IMR-90 (cell line): ENCODE measurements at regions not wholly inside any gene's neighbourhood (a gene's known extent, or its start where the extent isn't known, plus 50 kb on each side); places are given as distances from the start of the nearest gene placed in this dataset.

ENCODE experiments used
- ATAC-seq: fragments of 200-7000 bp; cut with Tn5 transposase; 2 replicates; pipeline ENCODE4 v1.9.1; 2020; ENCODE audit warnings: low read depth, mild to moderate bottlenecking, moderate library complexity
- BruUV-seq: library from RNA; stranded (reverse); fragments of 400-500 nt; replicated peaks from 2 replicates; lab custom pipeline; 2021; lab: Mats Ljungman, UMichigan
- CTCF ChIA-PET: fragments of 300-600 bp; formaldehyde crosslinking; extraction: SDS; loops from one replicate; lab custom pipeline; 2021; ENCODE audit warnings: antibody characterized with exemption; lab: Yijun Ruan, JAX
- POLR2A ChIA-PET: fragments of 300-600 bp; sonication (Branson Sonifier 250); formaldehyde crosslinking; loops from one replicate; lab custom pipeline; 2022; ENCODE audit warnings: antibody characterized with exemption; ENCODE audit not compliant: unreplicated experiment; lab: Charles Lee
- DNase-seq: peaks from one replicate; pipeline ENCODE4 v3.0.0; 2013
- H2AFZ ChIP-seq: replicated peaks from 2 replicates; pipeline ENCODE3; 2013; ENCODE audit warnings: low read length, mild to moderate bottlenecking; ENCODE audit not compliant: poor library complexity
- H2AK5ac ChIP-seq: 2 replicates; pipeline ENCODE4 v1.6.1; 2013; ENCODE audit warnings: low read depth, low read length, inconsistent platforms
- H2AK9ac ChIP-seq: replicated peaks from 2 replicates; pipeline ENCODE3; 2013; ENCODE audit warnings: mild to moderate bottlenecking, low read depth, low read length, moderate library complexity; ENCODE audit not compliant: poor library complexity
- H2BK120ac ChIP-seq: 2 replicates; pipeline ENCODE4 v1.6.1; 2013; ENCODE audit warnings: low read depth, low read length, inconsistent platforms
- H2BK15ac ChIP-seq: 3 replicates; pipeline ENCODE4 v1.6.1; 2013; ENCODE audit warnings: low read depth, low read length, inconsistent platforms
- H2BK20ac ChIP-seq: 2 replicates; pipeline ENCODE4 v1.6.1; 2013; ENCODE audit warnings: low read depth, mild to moderate bottlenecking, inconsistent platforms, low read length, moderate library complexity
- H2BK5ac ChIP-seq: 2 replicates; pipeline ENCODE4 v1.6.1; 2013; ENCODE audit warnings: mild to moderate bottlenecking, low read depth, low read length, inconsistent platforms; ENCODE audit not compliant: poor library complexity, severe bottlenecking
- H3K14ac ChIP-seq: replicated peaks from 2 replicates; pipeline ENCODE4 v1.6.1; 2013; ENCODE audit warnings: low read depth, low read length, inconsistent platforms
- H3K18ac ChIP-seq: 2 replicates; pipeline ENCODE4 v1.6.1; 2013; ENCODE audit warnings: low read depth, low read length, control low read depth
- H3K23ac ChIP-seq: 2 replicates; pipeline ENCODE4 v1.6.1; 2013; ENCODE audit warnings: low read depth, low read length, inconsistent platforms
- H3K27ac ChIP-seq: 2 replicates; pipeline ENCODE4 v1.5.1; 2013; ENCODE audit warnings: mild to moderate bottlenecking, control low read depth, low read length; ENCODE audit not compliant: insufficient read depth
- H3K27me3 ChIP-seq: 2 replicates; pipeline ENCODE4 v1.6.1; 2013; ENCODE audit warnings: low read length; ENCODE audit not compliant: control insufficient read depth, insufficient read depth
- H3K36me3 ChIP-seq: 2 replicates; pipeline ENCODE4 v1.6.1; 2013; ENCODE audit warnings: low read length, mixed read lengths; ENCODE audit not compliant: control insufficient read depth, insufficient read depth
- H3K4ac ChIP-seq: 2 replicates; pipeline ENCODE4 v1.6.1; 2013; ENCODE audit warnings: low read depth, low read length, inconsistent platforms
- H3K4me1 ChIP-seq: 2 replicates; pipeline ENCODE4 v1.6.1; 2013; ENCODE audit warnings: low read length, mixed read lengths; ENCODE audit not compliant: control insufficient read depth, insufficient read depth
- H3K4me2 ChIP-seq: 2 replicates; pipeline ENCODE4 v1.6.1; 2013; ENCODE audit warnings: low read depth, mild to moderate bottlenecking, control low read depth, low read length, moderate library complexity
- H3K4me3 ChIP-seq: 2 replicates; pipeline ENCODE4 v1.5.1; 2013; ENCODE audit warnings: low read depth, mild to moderate bottlenecking, control low read depth, low read length, moderate library complexity; ENCODE audit not compliant: insufficient read depth
- H3K56ac ChIP-seq: 2 replicates; pipeline ENCODE4 v1.6.1; 2013; ENCODE audit warnings: low read length, inconsistent platforms; ENCODE audit not compliant: insufficient read depth; ENCODE audit errors: extremely low read depth
- H3K79me1 ChIP-seq, 2 experiments: 2 replicates each; pipeline ENCODE4 v1.6.1; 2013; ENCODE audit warnings: low read length in 2 of 2, inconsistent platforms in 1 of 2, low read depth in 1 of 2
- H3K9ac ChIP-seq: 2 replicates; pipeline ENCODE4 v1.6.1; 2013; ENCODE audit warnings: low read depth, low read length, control low read depth
- H3K9me1 ChIP-seq: 2 replicates; pipeline ENCODE4 v1.6.1; 2013; ENCODE audit warnings: low read length, inconsistent platforms; ENCODE audit not compliant: insufficient read depth
- H3K9me3 ChIP-seq: 2 replicates; pipeline ENCODE4 v1.6.1; 2013; ENCODE audit warnings: low read length; ENCODE audit not compliant: control insufficient read depth, insufficient read depth
- H4K20me1 ChIP-seq: 2 replicates; pipeline ENCODE4 v1.6.1; 2013; ENCODE audit warnings: low read length, inconsistent platforms; ENCODE audit not compliant: insufficient read depth
- H4K5ac ChIP-seq: 2 replicates; pipeline ENCODE4 v1.6.1; 2013; ENCODE audit warnings: mild to moderate bottlenecking, low read depth, low read length, control low read depth
- H4K8ac ChIP-seq, 2 experiments: 2 replicates each; pipeline ENCODE4 v1.6.1; 2013; ENCODE audit warnings: low read depth in 2 of 2, low read length in 2 of 2, control low read depth in 1 of 2, inconsistent platforms in 1 of 2
- H4K91ac ChIP-seq: 2 replicates; pipeline ENCODE4 v1.6.1; 2013; ENCODE audit warnings: low read depth, low read length, inconsistent platforms; ENCODE audit not compliant: insufficient read depth
- BHLHE40 ChIP-seq: fragments of 150-350 bp; IDR thresholded peaks from 2 replicates; pipeline ENCODE4 v1.6.1; 2016; ENCODE audit warnings: mild to moderate bottlenecking, low read depth, low read length
- FOS ChIP-seq: fragments of 150-350 bp; IDR thresholded peaks from 2 replicates; pipeline ENCODE4 v1.6.1; 2016; ENCODE audit warnings: low read depth, low read length
- NFE2L2 ChIP-seq: fragments of 150-350 bp; IDR thresholded peaks from 2 replicates; pipeline ENCODE4 v1.6.1; 2016; ENCODE audit warnings: low read depth, mild to moderate bottlenecking, low read length
- USF2 ChIP-seq: fragments of 150-350 bp; IDR thresholded peaks from 2 replicates; pipeline ENCODE4 v1.6.1; 2017; ENCODE audit warnings: mild to moderate bottlenecking, antibody characterized with exemption, low read length, low read depth
- WGBS, 2 experiments: methylation state at CpG; one replicate each; pipeline versions ENCODE4 v1.1.5 to v1.1.7; 2013; ENCODE audit warnings: missing lambda C conversion rate in 2 of 2; ENCODE audit not compliant: insufficient read length in 1 of 2; ENCODE audit errors: extremely low coverage in 2 of 2; 5-methylcytosine and 5-hydroxymethylcytosine counted together
- dilution Hi-C: fragments of 300-500 bp; cut with HindIII; formaldehyde crosslinking; loops from one replicate; pipeline ENCODE4 v1.14.3; 2018; ENCODE audit warnings: low sequenced_read_pairs; ENCODE audit not compliant: unreplicated experiment
- in situ Hi-C: fragments of 300-500 bp; cut with MboI; formaldehyde crosslinking; loops from 3 replicates; pipeline ENCODE4 v1.14.3; 2019; ENCODE audit warnings: low sequenced_read_pairs, inconsistent platforms, mixed read lengths
- intact Hi-C: fragments of 100-400 bp; cut with micrococcal nuclease; formaldehyde crosslinking; loops from 2 replicates; pipeline ENCODE4 v1.10.0; 2022

- DNase-seq (no peak), ATAC-seq (no peak)
- dilution Hi-C loops, result no loop called here
- no peak overlapping the region for H3K27ac ChIP-seq
- TF ChIP-seq FOS, result no peak
- TF ChIP-seq USF2, result no peak
- no peak for TF ChIP-seq BHLHE40
- no peak for TF ChIP-seq NFE2L2
- no peaks in the 10 kb centered on the region for H4K20me1 ChIP-seq
- no peak overlapping the region for H2BK120ac ChIP-seq
- in situ Hi-C loops, result no loop called here
- ChIA-PET CTCF (no interaction called here), POLR2A (no interaction called here)
- no peak overlapping the region for H2AFZ ChIP-seq
- H3K9me3 ChIP-seq, result no peaks in the 10 kb centered on the region
- no peak overlapping the region for H4K91ac ChIP-seq
- H4K5ac ChIP-seq, result no peak overlapping the region
- no peak overlapping the region for H3K4me3 ChIP-seq
- no peak overlapping the region for H3K9ac ChIP-seq
- no peak overlapping the region for H2BK20ac ChIP-seq
- H2AK5ac ChIP-seq, result no peak overlapping the region
- no peak overlapping the region for H3K56ac ChIP-seq
- BruUV-seq, result no TSS peak
- H3K4ac ChIP-seq, result no peak overlapping the region
- 60% methylated on average over 1 of the region's 1 CpG; no CpG with 5 or more reads in 1 of the 2 experiments for WGBS, 2 experiments
- intact Hi-C loops, result no loop called here
- no peak overlapping the region for H4K8ac ChIP-seq
- H2AK9ac ChIP-seq, result no peak overlapping the region
- H3K9me1 ChIP-seq, result no peaks in the 10 kb centered on the region
- no peaks in the 10 kb centered on the region for H3K27me3 ChIP-seq
- H2BK15ac ChIP-seq, result no peak overlapping the region
- no peaks in the 10 kb centered on the region for H3K36me3 ChIP-seq
- no peak overlapping the region for H3K4me2 ChIP-seq
- no peaks in the 10 kb centered on the region for H3K4me1 ChIP-seq
- no peak overlapping the region for H3K14ac ChIP-seq
- no peaks in the 10 kb centered on the region for H3K79me1 ChIP-seq
- no peak overlapping the region for H2BK5ac ChIP-seq
- no peak overlapping the region for H3K18ac ChIP-seq
- H3K23ac ChIP-seq, result no peak overlapping the region
Observed at GRCh38 chr10:64130152-64130551, 609.0 kb downstream of the REEP3 start.
